ENCODE measurements at regions not wholly inside any gene's neighbourhood (a gene's known extent, or its start where the extent isn't known, plus 50 kb on each side); places are given as distances from the start of the nearest gene placed in this dataset.

DNA sequence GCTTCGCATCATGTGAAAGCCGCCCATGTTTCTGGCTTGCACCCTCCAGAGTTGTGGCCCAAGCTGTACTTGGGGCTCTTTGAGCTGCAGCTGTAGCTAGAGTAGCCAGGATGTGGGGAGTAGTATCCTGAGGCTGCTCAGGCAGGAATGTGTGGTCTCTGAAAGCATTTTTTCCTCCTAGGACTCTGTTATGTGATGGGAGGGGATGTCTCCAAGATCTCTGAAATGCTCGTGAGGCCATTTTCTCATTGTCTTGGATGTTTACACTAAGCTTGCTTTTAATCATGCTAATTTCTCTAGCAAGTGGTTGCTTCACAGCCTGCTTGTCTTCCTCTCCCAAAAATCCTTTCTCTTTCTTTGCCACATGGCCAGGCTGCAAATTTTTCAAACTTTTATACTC lies 687.6 kb downstream of the DCDC2C start:
- DNase-seq: no peak

DNA sequence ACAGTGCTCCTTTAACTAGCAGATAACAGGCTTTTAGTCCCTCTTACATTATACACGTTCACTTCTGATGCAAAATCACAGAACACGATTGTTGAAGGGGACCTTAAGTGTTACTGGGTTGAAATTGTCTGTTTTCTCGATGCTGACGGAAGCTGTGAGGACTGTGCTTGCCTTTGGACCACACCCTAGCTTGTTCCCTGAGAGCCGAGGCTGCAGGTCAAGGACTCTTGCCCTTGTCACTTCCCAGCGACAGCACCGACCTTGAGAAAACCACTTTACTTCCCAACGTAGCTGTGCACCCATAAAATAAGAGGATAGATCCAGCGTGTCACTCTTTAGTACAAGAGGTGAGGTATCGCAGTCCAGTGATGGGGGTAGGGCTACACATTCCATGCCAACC lies 701.0 kb downstream of the DCDC2C start:
- DNase-seq: no peak

DNA sequence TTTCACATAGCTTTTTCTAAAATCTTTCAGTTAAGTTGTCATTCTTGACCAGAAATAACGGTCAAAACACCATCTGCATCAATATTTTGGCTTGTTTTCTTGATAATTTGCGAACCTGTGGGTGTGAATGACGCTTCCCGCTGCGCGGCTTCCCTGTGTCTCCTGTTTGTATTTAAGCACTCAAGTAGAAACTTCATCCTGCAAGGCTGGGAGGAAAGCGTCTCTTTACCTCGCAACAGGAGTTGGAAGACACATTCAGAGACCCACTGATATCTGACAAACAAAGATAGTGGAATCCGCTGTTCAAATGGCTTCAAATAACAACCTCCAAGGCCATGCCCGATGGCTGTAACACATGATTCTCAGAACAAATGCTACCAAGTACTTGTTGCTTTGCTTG lies 704.9 kb downstream of the DCDC2C start:
- no peak for DNase-seq

DNA sequence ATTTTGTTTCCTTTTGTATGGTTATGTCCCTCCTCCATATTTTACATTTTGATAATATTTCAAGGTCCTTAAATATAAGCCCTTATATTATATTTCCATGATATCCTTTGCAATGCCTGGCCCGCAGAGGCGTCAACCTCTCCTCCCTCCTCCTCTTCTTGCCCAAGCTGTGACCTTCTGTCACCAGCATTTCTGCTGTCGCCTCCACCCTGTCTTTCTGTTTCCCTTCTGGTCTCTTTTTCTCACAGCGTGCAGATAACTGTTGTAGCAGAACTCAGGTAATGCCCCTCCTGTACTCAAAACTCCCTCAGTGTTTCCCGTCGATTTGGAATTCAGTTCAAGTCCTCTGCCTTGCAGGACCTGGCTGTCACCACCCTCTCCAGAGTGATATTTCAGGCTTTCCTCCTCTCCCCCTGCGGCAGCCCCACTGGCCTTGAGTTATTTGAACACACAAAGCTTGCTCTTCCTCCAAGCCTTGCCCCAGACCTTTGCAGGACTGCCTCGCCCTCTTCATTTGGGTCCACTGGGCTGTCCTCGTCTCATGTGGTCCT lies 709.3 kb downstream of the DCDC2C start:
- no peak for DNase-seq

DNA sequence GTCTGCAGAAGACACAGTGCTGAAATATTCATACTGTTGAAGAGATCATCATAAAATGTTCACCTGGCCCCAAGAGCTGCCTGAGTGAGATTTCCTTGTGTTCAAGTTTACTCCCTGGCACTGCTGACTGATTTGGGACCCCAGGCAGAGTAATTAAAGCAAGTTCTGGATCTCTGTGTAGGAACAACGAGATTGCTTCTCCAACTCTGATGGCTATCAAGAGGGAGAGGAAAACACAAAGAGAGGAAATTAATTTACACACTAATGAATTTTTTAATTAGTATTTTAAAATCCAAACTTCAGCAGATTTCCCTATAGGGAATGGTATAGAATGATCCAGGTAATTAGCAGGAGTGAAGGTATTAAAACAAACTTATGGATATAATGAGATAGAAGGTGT lies 711.8 kb downstream of the DCDC2C start:
- DNase-seq: no peak

DNA sequence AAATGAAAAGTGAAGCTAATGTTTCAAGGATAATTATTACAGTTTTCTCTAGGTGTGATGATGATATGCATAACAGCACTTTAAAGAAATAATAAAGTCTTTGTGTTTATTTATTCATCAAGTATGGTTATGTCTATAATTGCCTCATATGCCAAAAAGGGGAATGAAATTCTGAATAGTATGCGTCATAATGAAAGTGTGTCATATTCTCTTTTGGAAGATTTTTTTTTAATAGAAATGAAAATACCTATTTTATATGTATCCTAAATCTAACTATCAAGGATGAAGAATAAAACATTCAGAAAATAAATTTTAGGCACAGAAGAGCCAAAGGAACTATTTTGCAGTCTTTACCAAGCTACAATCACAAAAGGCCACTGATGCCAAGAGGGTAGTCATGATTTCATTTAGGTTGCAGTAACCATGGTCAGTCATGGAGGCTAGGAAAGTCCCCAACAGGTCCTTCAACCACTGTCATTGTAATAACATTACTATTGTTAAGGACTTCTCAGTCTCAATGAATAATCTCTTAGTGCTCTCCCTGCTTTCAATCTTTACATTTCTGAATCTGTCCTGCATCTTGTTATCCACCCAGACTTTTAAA lies 712.5 kb downstream of the DCDC2C start:
- no peak for DNase-seq

DNA sequence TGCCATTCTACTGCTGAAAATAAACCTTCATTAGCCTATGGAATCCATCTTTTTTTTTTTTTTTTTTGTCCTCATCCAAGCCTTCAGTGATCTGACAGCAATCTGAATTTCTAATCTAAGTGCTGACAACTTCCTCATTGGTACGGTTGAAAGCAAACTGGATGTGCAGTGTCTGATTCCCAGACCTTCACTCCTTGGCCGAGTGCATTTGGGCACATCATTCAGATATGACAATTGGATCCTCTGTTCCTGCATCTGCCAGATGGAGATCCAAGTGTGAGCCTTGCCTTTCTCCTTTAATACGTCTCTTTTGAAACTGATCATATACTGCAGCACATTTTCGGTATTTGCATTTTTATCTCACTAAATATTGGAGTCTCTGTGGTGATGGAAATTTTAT lies 713.1 kb downstream of the DCDC2C start:
- DNase-seq: no peak

DNA sequence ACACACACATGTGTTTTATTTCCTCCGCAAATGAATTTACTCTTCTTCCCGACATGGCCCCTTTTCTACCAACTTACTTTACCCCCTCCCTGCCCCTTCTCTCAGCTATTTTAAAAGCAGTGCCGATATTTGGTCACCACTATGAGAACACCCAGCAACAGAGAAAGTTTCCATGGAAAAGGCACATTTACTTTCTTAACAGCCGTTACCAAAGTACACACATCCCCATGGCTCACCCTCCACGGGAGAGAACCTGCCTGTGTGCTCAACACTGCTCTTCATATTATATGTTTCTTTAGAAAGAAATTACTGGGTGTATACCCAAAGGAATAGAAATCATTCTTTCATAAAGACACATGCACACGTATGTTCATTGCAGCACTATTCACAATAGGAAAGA lies 714.4 kb downstream of the DCDC2C start:
- DNase-seq: no peak

DNA sequence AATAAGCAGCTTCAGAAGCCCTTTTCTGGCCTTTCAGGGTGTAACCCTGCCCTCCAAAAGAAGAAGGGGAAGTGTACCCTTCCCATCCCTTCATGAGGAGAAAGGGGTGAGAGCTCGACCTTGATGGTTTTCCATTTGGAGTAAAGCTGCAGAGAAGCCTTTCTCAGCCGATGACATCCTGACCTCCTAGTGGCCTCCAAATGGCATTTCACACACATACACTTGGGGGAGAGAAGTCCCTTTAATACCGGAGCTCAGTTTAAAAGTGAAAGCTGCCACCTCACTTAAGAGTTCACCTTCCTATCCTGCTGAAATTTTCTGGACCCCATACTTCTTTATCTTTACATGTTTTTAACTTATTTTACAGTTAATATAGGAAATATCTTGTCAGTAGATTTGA lies 716.7 kb downstream of the DCDC2C start:
- DNase-seq: no peak

DNA sequence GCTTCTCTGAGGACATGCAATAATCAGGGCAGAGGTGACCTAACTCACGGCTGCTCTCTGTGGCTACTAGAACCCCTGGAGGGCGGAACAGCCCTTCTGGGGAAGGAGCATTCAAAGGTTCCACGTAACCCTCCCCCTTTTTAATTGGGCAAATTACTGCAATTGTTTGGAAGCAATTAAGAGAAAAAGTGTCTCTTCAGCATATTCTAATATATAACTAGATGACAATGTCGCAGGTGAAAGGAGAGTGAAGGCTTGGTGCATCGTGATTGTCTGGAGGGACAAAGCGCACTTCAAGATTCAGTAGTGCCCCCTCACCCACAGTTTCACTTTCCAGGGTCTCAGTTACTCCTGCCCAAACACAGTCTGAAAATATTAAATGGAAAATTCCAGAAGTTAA lies 720.8 kb downstream of the DCDC2C start:
- no peak for DNase-seq

DNA sequence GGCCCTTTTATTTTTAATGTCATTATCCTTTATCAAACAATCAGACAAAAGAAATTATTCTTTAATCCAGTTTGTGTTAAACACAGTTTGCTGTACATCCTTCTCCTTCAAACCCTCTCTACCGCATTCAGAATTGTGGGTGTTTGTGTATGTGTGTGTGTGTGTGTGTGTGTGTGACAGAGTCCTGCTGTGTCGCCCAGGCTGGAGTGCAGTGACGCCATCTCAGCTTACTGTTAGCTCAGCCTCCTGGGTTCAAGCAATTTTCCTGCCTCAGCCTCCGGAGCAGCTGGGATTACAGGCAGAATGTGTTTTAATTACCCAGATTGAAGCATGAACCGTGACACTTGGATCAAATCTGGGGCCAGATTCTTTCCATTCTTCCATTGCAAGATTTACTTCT lies 723.7 kb downstream of the DCDC2C start:
- DNase-seq: no peak

DNA sequence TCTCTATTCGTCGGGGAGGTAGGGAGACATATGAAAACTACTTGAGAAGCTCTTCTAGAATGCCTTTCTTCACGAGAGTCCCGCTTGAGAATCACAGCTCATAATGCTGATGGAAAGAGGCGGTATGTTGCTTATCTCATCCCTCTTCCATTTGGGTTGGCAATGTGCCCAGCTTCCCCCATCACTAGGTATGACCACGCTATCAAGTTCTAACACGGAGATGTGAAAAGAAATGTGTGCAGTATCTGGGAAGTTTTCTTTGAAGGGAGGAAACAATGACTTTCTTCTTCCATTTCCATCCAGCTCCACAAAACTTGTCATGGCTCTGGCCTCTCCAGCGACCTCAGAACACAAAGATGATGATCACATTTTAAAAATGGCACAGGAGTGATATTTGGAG lies 742.4 kb downstream of the DCDC2C start:
- no peak for DNase-seq

DNA sequence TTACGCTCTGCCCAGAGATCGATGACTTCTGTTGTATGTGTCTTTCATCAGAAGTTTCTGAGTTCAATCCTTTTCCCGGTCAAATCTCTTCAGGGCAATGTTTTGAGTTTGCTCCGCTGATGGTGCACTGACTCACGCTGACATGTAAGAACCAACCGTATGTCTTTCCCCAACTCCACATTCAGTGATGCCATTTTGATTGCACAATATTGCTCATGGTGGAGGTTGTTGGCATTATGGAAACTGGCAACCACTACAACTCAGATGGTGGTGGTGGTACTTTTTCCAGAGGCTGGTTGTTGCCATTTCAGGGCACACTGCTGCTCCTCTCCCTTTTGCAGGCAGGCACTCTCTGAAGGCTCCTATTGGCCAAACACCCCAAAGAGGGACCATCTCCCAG lies 751.5 kb downstream of the DCDC2C start:
- DNase-seq: no peak

DNA sequence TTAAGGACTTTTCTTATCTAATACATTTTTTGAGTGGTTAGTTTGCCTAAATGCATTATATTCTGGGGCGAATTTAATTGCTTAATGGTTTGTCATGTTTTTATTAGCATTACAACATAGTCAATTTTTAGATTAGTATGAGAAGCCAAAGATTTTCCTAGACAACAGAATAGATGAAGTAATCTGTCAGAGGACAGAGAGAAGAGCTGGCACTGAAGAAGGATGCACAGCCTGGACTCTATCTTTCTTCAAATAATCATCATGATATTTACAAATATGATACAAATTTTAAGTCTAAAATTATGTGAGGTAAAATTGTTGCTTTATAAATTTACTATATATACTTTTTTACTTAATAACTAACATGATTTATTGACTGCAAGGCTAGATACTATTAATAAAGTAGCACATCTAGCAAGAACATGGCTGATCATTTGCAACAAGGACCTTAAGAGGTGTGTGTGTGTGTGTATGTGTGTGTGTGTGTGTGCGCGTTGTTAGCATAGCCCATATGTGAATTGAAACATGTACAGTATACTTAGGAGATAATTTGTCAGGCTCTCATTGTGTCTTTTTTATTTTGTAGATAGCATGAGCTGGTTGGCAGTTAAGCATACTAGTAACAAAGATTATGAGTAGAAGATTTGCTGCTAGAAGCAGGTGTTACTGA lies 752.2 kb downstream of the DCDC2C start:
- no peak for DNase-seq

DNA sequence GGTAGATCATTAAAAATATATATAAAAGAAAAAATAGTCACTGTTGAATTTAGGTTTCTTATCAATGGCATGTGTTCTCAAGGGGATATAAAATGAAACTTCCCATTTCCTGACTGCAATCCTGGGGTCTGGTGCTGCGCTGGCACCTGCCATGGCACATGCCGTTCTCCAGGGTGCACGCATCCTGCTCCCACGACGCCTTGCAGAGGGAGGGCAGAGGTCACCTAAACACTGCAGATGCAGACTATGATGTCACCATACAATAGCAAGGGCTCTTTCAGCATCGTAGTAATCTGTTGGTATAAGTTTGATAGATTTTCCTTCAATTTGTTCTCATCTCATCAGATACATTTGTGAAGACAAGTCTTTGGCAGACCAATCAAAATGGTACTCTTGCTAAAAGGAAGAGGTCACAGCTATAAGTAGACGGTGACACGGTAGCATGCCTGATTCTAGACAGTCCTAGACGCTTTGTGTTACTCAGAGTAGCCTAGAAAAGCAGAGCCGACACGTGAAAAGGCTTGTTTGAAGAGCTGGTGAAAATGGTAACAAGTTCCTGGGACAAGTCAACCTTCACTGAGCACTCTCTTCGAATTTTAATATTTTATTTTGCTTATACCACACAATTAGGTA lies 761.4 kb downstream of the DCDC2C start:
- no peak for DNase-seq

DNA sequence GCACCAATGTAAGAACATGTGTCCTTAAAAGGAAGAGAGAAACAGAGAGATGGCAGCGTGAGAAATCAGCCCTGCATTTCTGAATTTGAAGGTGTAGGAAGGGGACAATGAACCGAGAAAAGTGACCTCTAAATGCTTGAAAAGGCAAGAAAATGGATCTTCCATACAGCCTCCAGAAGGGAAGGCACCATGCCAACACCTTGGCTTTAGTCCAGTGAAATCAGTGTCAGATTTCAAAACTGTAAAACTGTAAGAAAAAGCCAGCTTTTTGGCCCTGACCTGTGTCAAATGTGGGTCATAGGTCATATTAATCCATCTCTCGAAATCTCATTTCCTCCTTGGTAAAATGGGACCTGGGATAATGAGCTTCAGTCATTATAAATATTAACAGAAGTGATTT lies 762.3 kb downstream of the DCDC2C start:
- no peak for DNase-seq

DNA sequence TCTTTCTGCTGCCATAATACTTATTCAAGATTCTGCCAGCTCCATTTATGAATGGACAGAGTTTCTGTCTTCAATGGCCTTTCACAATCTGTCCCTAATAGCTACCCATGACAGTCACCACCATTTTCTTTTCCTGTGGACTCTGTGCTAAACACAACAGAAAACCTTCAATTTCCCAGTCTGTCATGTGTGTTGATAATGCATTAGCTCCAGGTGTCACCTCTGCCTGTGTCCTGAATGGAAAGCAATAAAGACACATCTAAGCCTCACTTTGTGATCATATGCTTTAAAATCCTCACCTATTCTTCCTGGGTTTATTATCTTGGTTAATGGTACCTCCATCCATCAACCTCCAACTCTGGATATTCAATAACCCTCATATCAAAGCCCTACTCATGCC lies 772.2 kb downstream of the DCDC2C start:
- DNase-seq: no peak

DNA sequence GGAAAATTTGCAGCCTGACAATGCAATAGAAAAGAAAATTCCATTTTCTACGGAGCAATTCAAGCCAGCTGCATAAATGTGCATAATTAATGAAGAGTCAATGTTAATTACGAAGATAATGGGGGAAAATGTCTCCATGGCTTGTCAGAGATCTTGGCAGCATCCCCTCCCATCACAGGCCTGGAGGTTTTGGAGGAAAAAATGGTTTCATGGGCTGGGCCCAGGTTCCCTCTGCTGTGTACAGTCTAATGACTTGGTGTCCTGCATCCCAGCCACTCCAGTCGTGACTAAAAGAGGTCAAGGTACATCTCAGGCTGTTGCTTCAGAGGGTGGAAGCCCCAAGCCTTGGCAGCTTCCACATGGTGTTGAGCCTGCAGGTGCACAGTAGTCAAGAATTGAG lies 779.7 kb downstream of the DCDC2C start:
- DNase-seq: no peak

DNA sequence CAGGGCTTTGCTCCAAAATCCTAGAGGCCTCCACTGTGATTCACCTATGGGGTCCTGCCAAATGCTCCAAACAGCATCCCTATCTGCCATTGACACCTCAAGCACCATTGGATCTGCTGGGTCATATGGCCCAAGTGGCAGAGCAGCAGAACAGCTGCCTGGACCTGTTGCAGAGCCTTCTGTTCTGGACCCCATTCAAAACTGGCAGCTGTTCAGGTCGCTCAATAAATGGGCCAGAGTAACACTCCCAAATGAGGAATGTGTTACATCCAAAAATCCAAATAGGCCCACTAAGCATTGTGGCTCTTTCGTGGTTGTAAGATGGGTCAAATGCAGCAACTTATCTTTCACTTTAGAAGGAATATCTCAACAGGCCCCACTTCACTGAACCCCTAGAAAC lies 783.6 kb downstream of the DCDC2C start:
- no peak for DNase-seq

DNA sequence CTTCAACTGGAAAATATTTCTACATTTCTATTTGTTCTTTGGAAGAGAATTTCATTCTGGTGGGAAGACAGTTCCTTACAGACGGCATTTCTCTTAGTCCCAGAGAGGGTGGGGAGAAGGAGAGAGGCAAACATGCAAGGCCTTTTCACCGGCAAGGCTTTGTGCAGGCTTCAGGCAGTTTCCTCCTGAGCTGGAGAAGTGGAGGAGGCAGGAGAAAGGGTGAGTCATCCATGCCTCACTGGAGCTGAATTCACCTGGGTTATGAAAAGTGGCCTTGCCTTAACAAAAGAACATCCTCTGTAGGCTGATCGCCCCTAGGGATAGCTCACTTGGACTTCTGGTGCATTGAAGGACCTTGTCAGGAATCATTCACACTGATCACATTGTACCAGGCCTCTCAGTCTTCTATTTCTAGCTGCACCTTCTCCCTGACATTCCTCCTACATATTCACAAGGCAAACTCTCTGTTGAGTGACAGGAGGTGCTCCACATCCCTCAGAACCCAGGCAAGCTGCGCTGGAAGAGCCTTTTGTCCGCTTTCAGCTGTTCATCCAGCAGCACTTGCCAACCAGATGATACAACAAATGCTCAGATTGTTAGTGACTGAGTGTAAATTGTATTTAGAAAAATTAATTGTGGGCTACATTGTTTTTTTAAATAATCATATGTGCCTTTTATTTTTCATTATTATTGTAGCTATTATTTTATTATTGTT lies 796.1 kb downstream of the DCDC2C start:
- no peak for DNase-seq

DNA sequence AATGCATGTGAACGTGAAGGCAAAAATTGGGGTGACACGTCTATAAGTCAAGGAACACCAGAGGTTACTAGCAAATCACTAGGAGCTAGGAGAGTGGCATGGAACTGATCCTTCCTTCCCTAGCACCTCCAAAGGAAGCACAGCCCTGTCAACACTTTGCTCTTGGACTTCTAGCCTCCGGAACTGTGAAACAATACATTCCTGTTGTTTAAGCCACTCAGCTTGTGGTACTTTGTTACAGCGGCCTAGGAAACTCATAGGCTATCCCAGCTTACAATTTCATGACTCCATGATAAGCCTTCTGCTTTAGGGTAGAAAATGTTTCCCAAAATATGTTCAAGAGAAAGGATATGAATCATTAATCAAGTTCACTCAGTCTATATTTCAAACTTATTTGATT lies 798.1 kb downstream of the DCDC2C start:
- DNase-seq: no peak

DNA sequence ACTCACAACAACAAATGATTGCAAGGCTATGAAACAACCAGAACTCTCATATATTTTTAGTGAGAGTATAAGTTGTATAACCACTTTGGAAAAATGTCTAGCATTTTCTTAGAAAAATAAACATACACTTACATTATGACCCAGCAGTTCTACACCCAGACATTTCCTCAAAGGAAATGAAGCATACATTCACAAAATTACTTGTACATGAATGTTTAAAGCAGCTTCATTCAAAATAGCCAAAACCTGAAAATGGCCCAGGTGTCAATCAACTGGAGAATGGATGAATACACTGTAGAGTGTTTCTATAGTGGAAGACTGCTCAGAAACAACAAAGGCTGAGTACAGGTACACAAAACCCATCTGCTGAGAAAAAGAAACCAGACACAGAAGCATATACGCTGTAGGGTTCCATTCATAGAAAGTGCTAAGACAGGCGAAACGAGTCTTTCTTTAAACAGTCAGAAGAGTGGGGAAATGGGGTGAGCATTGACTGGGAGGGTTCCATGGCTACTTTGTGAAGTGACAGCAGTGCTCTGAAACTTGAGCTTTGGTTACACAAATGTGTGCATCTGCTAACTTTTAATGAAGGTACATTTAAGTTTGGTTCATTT lies 799.0 kb downstream of the DCDC2C start:
- no peak for DNase-seq

DNA sequence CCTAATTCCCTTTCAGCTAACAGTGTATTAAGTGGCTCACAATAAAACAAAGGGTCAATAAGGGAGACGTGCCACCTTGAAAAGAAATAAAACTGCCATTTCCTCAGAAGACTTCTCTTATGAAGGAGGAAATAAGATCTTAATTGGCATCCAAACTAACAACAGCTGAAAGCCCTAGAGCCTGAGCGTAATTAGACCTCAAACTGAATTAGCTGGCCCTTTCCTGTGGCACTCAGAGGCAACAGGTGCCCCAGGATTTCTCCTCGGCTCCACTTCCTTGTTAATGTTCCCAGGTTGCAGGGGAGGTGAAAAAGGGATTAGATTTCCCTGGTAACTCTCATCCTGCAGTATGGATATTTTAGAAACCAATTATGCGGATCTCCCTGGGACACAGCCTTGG lies 804.3 kb downstream of the DCDC2C start:
- no peak for DNase-seq

Data from stimulated activated CD4-positive, alpha-beta T cell treated with anti-CD3 and anti-CD28 coated beads, Interleukin-2, amount 100 ng/mL, for 48 hours (primary cell).